Activated CD8-positive, alpha-beta T cell treated with anti-CD3 and anti-CD28 coated beads for 36 hours (primary cell): ENCODE measurements at regions not wholly inside any gene's neighbourhood (a gene's known extent, or its start where the extent isn't known, plus 50 kb on each side); places are given as distances from the start of the nearest gene placed in this dataset.

Source experiments
- ATAC-seq: fragments of 200-7000 bp; cut with Tn5 transposase; one replicate; pipeline ENCODE4 v1.10.0; 2021; ENCODE audit warnings: mild to moderate bottlenecking, moderate library complexity
- CTCF ChIA-PET: fragments of 350-600 bp; sonication (Branson Sonifier 250); formaldehyde crosslinking; loops from one replicate; lab custom pipeline; 2021; ENCODE audit warnings: antibody characterized with exemption; lab: Charles Lee
- POLR2A ChIA-PET: fragments of 350-600 bp; sonication (Branson Sonifier 250); formaldehyde crosslinking; loops from one replicate; lab custom pipeline; 2021; ENCODE audit warnings: antibody characterized with exemption; lab: Charles Lee
- DNase-seq: peaks from one replicate; pipeline ENCODE4 v3.0.0-alpha.2; 2020
- H3K27ac Mint-ChIP-seq: one replicate; pipeline ENCODE4 v1.8.0; 2021; ENCODE audit warnings: mild to moderate bottlenecking, mixed read lengths
- H3K27me3 Mint-ChIP-seq: one replicate; pipeline ENCODE4 v1.8.0; 2021; ENCODE audit warnings: mixed read lengths
- H3K36me3 Mint-ChIP-seq: one replicate; pipeline ENCODE4 v1.8.0; 2021; ENCODE audit warnings: low read depth, mixed read lengths
- H3K4me1 Mint-ChIP-seq: one replicate; pipeline ENCODE4 v1.8.0; 2021; ENCODE audit warnings: low read depth, mixed read lengths
- H3K4me3 Mint-ChIP-seq: one replicate; pipeline ENCODE4 v1.8.0; 2021; ENCODE audit warnings: mild to moderate bottlenecking, moderate library complexity, mixed read lengths
- H3K9me3 Mint-ChIP-seq: one replicate; pipeline ENCODE4 v1.8.0; 2021; ENCODE audit warnings: mixed read lengths
- CTCF ChIP-seq: fragments of 200-600 bp; IDR thresholded peaks from one replicate; pipeline ENCODE4 v1.8.0; 2022; ENCODE audit warnings: antibody characterized with exemption, mild to moderate bottlenecking
- intact Hi-C: fragments of 100-400 bp; cut with micrococcal nuclease; formaldehyde crosslinking; loops from one replicate; pipeline ENCODE4 v1.10.0; 2022

GRCh38 chr4:13047591-13047990 is 436.5 kb downstream of the RAB28 start:
- Mint-ChIP-seq H3K36me3 (no peaks in the 10 kb centered on the region), H3K4me3 (no peak overlapping the region), H3K27ac (no peak overlapping the region), H3K27me3 (no peaks in the 10 kb centered on the region), H3K9me3 (peaks cover 10% of the 10 kb centered on the region), H3K4me1 (no peaks in the 10 kb centered on the region)
- no peak for DNase-seq
- no peak for TF ChIP-seq CTCF
- intact Hi-C loops, result no loop called here
- ATAC-seq, result no peak
- POLR2A ChIA-PET, result no interaction called here
- CTCF ChIA-PET, result interaction anchor here (0.8 kb wide), 1 partner anchor 9 kb away, joined by 3 read pairs; no protein-coding TSS in a partner anchor

GRCh38 chr4:13036841-13037240 is 447.3 kb downstream of the RAB28 start:
- Mint-ChIP-seq H3K4me3 (no peak overlapping the region), H3K27me3 (no peaks in the 10 kb centered on the region), H3K9me3 (no peaks in the 10 kb centered on the region), H3K36me3 (no peaks in the 10 kb centered on the region), H3K4me1 (no peaks in the 10 kb centered on the region), H3K27ac (no peak overlapping the region)
- TF ChIP-seq CTCF, result no peak
- ChIA-PET CTCF (no interaction called here), POLR2A (no interaction called here)
- no peak for ATAC-seq
- DNase-seq, result no peak
- intact Hi-C loops, result no loop called here

- Mint-ChIP-seq H3K27ac (no peak overlapping the region), H3K4me1 (no peaks in the 10 kb centered on the region), H3K4me3 (no peak overlapping the region), H3K9me3 (peaks cover 3% of the 10 kb centered on the region), H3K27me3 (no peaks in the 10 kb centered on the region), H3K36me3 (no peaks in the 10 kb centered on the region)
- POLR2A ChIA-PET, result no interaction called here
- DNase-seq (no peak), ATAC-seq (no peak)
- CTCF ChIA-PET, result no interaction called here
- intact Hi-C loops, result no loop called here
- no peak for TF ChIP-seq CTCF
These were observed 451.2 kb downstream of the RAB28 start for GRCh38 chr4:13032936-13033335.

- H3K4me1 Mint-ChIP-seq, result no peaks in the 10 kb centered on the region
- DNase-seq (no peak), ATAC-seq (no peak)
- no peak overlapping the region for H3K4me3 Mint-ChIP-seq
- no peaks in the 10 kb centered on the region for H3K36me3 Mint-ChIP-seq
- peaks cover 7% of the 10 kb centered on the region for H3K9me3 Mint-ChIP-seq
- intact Hi-C loops, result no loop called here
- CTCF ChIA-PET, result no interaction called here
- H3K27me3 Mint-ChIP-seq, result no peaks in the 10 kb centered on the region
- no peak for TF ChIP-seq CTCF
- no peak overlapping the region for H3K27ac Mint-ChIP-seq
- POLR2A ChIA-PET, result no interaction called here
These were observed 459.7 kb downstream of the RAB28 start for GRCh38 chr4:13024147-13025105.

- H3K36me3 Mint-ChIP-seq, result no peaks in the 10 kb centered on the region
- CTCF ChIA-PET, result no interaction called here
- no peak overlapping the region for H3K4me3 Mint-ChIP-seq
These were observed 476.2 kb downstream of the RAB28 start for GRCh38 chr4:13007802-13008470.

More at GRCh38 chr4:13007802-13008470, 476.2 kb downstream of the RAB28 start:
- POLR2A ChIA-PET, result no interaction called here
- ATAC-seq, result no peak
- H3K9me3 Mint-ChIP-seq, result peaks cover 8% of the 10 kb centered on the region
- no peak overlapping the region for H3K27ac Mint-ChIP-seq
- no peak for DNase-seq
- H3K4me1 Mint-ChIP-seq, result no peaks in the 10 kb centered on the region
- H3K27me3 Mint-ChIP-seq, result no peaks in the 10 kb centered on the region
- intact Hi-C loops, result no loop called here
- TF ChIP-seq CTCF, result no peak
